AG09319 (cell line): ENCODE measurements at regions not wholly inside any gene's neighbourhood (a gene's known extent, or its start where the extent isn't known, plus 50 kb on each side); places are given as distances from the start of the nearest gene placed in this dataset.

Experiments
- DNase-seq: peaks from one replicate; pipeline ENCODE4 v3.0.0-alpha.2; 2010; ENCODE audit warnings: low read depth; ENCODE audit errors: extremely low read depth
- TF ChIP-seq, protein P1 (sequence below): IDR thresholded peaks from 2 replicates; pipeline ENCODE4 v1.5.1; 2011; ENCODE audit warnings: low read depth, mild to moderate bottlenecking, inconsistent platforms, low read length, moderate library complexity

DNA sequence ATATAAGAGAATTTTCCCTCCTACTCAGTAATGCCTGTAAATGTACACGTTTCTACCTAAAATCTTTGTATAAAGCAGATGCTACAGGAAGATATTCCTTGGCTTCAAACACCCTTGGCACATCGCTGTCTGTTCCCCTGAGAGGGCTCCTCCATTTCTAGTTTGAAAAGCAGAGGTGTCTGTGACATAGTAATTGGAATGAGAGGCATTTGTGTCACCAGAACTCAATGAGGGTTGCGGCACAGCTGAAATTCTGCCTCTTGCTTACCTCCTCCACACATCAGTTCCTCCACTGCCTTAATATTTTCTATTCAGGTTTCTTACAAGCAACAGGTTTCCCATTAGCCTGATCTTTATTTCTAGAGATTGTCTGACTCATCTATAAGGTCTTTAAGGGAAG is 359.9 kb upstream of the DCC start:
- no peak for DNase-seq
- TF ChIP-seq, protein P1, sequence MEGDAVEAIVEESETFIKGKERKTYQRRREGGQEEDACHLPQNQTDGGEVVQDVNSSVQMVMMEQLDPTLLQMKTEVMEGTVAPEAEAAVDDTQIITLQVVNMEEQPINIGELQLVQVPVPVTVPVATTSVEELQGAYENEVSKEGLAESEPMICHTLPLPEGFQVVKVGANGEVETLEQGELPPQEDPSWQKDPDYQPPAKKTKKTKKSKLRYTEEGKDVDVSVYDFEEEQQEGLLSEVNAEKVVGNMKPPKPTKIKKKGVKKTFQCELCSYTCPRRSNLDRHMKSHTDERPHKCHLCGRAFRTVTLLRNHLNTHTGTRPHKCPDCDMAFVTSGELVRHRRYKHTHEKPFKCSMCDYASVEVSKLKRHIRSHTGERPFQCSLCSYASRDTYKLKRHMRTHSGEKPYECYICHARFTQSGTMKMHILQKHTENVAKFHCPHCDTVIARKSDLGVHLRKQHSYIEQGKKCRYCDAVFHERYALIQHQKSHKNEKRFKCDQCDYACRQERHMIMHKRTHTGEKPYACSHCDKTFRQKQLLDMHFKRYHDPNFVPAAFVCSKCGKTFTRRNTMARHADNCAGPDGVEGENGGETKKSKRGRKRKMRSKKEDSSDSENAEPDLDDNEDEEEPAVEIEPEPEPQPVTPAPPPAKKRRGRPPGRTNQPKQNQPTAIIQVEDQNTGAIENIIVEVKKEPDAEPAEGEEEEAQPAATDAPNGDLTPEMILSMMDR: no peak

DNA sequence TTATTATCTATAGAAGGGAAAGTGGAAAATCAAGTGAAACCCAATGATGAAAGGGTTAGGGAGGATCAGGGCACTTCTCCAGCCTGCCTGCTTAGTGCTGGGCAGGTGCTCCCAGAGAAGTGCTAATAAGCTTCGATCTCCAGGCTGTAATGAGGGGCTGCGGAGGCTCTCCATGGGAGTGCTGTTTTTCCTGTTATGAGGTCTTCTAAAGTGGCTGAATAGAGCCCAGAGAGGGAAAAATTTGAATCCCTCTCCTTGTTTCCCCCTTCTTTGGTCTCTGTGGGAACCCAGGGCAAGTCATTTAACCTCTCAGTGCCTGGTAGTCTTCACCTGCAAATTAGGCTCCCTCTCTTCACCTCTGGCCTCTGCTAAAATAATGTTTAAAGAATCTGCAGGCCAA is 351.7 kb upstream of the DCC start:
- no peak for DNase-seq

DNA sequence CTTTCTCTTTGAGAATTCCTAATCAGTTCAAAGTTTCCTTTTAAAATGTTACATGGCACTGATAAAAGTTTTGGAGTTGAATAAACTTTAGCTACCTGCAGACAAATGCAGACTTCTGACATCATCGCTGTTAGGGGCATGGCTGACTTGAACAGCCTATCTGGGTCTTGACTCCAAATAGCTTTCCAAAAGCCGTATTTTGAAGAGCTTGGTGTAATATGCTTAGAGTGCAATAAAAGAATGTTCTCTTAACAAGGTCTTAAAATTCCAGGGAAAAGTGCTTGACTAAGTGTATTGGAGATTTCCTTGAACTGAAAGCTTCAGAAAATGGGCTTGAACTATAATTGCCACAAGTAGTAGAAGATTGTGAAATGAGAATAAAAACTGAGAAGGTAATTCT is 342.9 kb upstream of the DCC start:
- TF ChIP-seq, protein P1: no peak
- no peak for DNase-seq

More for the DNA sequence above, 351.7 kb upstream of the DCC start:
- TF ChIP-seq, protein P1: no peak

DNA sequence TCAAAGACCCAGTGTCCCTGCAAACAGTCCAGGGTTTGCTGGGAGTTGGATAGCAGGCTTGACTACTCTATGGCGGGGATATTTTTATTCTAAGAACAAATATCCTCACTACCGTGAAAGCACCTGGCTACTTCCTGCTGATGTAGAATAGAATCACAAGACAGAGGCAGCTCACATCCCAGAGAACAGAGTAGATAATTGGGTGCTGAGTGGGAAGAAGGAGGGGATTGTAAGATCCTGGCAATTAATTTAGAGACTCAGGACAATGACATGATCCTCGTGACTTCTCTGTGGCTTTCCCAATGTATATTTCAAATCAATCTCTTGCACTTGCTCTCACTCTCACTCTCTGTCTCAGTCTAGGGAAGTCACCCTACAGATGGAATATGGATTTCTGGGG is 341.9 kb upstream of the DCC start:
- TF ChIP-seq, protein P1: no peak
- DNase-seq: no peak

DNA sequence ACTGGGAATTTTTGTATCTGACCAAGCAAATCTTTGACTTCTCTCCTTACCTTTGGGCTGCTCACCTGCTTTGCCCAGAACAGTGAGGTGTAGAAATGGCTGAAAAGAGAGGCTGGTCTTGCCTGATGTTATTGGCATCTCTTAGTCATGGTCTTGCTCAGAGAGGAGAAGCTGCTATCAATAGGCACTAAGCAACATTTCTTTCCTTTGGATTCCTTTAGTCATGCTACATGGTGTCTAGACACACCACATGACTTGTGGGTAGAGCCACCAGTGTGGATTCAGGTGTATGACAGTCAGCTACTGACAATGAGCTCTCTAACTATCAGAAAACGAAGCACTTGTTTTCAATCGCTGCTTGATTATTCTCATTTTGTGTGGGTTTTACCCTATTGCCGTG is 341.3 kb upstream of the DCC start:
- no peak for DNase-seq
- TF ChIP-seq, protein P1: no peak

DNA sequence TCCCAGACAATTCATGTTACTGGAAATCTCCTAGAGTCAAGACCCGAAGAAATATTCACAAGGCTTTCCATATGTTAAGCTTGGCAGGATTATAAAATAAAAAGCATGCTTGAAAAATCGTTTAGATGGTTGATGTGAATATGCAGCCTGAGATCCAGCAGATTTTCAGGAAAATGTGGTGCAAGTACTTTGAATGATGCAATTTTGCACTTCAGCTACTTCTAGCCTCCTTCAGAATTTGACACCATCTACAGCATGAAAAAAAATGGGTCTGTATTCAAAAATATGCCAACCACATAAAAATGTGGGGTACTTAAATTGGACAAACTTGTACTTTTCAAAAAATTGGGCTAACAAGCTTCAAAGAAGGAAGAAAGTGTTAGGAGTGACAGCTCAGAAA is 340.6 kb upstream of the DCC start:
- DNase-seq: no peak
- TF ChIP-seq, protein P1: no peak

DNA sequence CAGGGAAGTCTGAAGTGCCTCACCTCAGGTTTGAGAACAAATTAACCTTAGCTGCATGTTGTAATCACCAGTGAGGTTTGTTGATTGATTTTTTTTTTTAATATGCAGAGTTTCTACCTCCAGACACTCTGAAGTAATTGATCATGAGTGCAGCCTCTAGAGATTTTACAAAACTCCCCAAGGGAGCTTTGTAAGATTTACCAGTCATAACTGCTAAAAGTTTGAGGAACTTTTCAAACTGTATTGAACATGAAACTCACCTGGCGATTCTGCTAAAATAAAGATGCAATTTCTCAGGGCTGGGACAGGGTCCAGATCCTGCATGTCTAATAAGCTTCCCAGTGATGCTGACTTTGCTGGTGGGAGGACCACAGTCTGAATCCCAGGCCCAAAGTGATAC is 339.6 kb upstream of the DCC start:
- DNase-seq: no peak
- TF ChIP-seq, protein P1: no peak
